GM19463 (cell line): ENCODE measurements at regions not wholly inside any gene's neighbourhood (a gene's known extent, or its start where the extent isn't known, plus 50 kb on each side); places are given as distances from the start of the nearest gene placed in this dataset.

Experiments
- ATAC-seq: cut with Tn5 transposase; IDR thresholded peaks from one replicate; pipeline ENCODE4 v1.9.1; 2021; ENCODE audit warnings: mild to moderate bottlenecking, moderate library complexity; ENCODE audit not compliant: unreplicated experiment

- no peak for ATAC-seq
Measured at GRCh38 chr15:35911052-35911777, 365.2 kb upstream of the DPH6 start.

DNA sequence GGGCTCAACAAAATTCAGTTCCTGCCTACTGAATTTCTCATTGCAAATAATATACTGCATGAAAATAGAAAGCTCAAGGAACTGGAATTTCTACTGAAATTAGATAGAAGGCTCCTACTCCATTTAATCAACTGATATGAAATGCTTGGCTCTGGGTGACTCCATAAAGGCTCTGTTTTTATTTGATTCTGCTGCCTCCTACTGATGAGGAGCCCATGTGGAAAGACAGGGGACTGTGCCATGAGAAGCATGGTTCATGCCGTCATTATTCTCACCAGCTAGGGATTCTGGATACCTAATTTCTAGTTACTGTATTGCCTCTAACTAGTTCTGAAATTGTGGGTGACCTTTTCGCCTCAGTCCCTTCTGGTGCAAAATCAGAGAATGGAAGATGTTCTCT, 366.2 kb upstream of the DPH6 start:
- no peak for ATAC-seq

DNA sequence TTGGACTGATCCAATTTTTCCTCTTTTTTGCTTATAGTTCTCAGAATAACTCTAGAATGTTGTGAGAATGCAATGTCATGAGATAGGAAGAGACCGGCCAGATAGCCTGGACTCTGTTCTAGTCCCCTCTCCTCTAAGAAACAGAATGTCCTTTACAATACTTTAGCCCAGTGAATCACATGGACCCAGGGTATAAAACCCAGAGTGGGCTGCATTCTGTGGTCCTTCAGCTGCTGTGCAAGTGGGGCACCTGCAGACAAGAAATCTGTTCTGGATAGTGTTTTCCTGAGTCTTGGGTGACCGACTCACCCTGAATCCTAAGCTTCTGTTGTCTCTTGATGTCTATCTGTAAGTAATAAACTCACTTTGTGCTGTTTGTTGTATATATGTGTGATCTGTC, 368.6 kb upstream of the DPH6 start:
- no peak for ATAC-seq

DNA sequence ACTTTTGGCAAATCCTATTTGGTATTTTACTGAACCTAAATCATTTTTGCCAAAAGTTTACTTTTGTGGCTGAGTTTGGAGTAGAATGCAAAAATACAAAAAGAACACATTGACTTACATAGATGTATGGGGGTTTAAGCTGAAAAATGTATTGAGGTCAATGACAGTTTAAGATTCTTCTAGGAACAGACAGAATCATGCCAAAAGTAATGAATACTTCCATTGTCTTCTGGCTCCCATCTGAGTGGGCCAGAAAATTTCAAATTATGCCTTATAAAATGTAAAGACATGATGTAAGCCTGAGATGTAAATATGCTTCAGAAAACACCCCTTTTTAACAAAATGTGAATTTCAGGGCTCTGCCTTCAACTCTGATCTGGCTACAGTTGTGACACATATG, 375.1 kb upstream of the DPH6 start:
- ATAC-seq = no peak

GRCh38 chr15:35925275-35926006, 379.5 kb upstream of the DPH6 start:
- no peak for ATAC-seq

DNA sequence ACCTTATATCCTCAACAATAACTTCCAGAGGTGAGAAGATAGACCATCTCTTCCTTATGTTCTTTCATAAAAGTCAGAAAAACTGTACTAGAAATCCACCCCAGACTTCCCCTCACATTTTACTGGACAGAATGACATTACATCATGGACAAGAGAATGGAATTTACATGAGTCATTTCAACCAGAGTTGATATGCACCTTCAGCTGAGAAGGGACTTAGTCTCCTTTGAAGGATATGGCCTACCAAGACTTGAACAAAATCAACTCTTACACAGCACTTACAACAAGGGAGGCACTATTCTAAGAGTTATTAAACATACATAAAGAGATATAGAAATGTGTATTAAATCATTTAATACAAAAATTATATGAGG, 380.0 kb upstream of the DPH6 start:
- ATAC-seq = no peak

- no peak for ATAC-seq
Measured at GRCh38 chr15:35928847-35929246, 382.9 kb upstream of the DPH6 start.

GRCh38 chr15:35929740-35930444, 383.9 kb upstream of the DPH6 start:
- peak; percentile 59 for ATAC-seq

DNA sequence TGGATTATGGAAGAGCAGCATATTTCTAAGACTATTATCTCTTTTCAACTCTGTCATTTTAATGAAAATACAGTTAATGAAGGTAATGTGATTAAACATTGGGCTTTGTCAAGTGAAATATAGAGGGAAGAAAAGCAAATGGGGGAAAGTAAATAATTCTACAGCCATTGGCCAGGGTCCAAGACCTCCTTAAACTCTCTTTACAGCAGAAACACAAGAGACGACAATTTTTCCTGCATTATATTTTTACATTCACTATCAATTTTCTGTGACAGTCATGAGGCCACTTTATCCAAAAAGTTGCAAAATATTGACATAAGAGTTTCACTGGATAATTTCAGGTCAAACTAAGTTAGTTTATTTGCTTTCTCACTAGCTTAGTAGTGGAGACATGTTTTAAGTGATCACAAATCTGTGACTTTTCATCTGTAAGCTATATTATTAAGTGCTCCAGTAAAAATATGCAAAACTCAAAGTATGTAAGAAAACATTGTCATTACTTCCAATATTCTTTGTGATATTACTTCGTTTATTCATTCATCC, 385.9 kb upstream of the DPH6 start:
- no peak for ATAC-seq

DNA sequence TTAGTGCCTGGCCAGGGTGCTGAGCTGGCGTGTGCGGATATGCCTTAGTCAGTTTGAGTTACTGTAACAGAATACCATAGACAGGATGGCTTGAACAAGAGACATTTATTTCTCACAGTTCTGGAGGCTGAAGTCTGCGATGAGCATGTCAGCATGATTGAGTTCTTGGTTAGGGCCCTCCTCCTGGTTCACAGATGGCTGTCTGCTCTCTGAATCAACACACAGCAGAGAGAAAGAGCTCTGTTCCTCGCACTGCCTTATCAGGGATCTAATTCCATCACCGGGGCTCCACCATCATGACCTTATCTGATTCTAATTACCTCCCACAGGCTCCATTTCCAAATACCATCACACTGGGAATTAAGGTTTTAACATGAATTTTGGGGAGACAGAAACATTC, 386.6 kb upstream of the DPH6 start:
- ATAC-seq = no peak

GRCh38 chr15:35933531-35933930, 387.6 kb upstream of the DPH6 start:
- no peak for ATAC-seq

DNA sequence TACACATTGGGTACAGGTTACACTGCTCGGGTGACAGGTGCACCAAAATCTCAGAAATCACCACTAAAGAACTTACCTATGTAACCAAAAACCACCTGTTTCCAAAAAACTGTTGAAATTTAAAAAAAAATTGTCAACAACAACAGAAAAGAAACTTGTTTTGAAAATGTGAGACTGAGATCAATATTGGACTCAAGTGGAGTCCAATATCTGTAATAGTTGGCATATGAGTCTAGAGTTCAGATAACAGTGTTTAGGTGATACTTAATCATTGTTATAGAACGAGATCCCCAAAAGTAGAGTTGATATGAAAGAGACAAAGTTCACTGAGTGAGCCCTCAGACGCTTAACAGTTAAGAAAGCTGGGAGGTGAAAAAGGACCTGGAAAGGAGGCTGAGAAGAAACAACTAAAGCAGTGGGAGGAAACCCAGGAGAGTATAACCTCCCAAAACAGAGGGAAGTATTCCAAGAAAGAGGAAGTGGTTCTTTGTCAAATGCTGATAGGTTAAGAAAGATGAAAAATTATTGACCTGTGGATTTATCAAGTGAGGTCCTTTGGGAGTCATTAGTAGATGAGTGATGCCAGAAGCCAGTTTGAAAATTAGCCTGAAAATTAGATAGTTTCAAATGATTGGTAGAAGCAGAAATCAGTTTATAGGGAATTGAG, 388.6 kb upstream of the DPH6 start:
- ATAC-seq = no peak

DNA sequence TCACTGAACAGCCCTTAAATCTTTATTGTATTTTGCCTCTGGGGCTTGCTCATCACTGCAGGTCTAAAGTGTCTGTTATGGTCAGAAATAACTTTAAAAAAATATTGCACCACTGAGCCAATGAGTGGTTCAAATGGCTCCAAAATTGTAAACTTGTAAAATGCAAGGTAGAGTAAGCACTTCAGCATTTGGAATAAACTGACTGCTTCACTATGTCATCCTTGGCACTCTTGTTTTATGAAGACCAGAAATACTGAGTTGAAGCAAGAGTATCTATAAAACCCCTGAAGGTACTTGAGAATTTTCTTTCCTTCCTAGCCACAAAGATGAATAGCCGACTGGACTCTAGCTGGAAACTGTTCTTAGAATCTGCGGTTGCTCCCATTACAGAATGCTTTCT, 390.3 kb upstream of the DPH6 start:
- no peak for ATAC-seq

DNA sequence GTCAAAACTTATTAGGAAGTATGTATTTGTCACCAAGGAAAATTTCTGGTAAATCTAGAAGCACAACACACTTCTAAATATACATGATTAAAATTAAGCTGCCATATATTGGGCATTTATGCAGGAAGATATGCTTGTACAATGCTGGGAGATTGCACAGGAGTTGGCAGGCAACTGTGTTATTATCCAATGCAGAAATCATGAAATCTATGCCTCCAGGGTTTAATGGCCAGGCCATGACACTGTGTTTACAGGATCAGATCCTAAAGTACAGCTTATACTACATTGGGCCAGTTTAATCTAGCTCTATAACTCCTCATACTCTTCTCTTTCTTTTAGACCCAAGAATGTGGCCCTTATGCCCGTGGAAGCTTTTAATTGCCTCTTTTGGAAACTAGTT, 391.4 kb upstream of the DPH6 start:
- no peak for ATAC-seq

GRCh38 chr15:35944945-35945585, 399.1 kb upstream of the DPH6 start:
- ATAC-seq = no peak

- ATAC-seq = no peak
Measured at GRCh38 chr15:35953424-35953823, 407.5 kb upstream of the DPH6 start.

DNA sequence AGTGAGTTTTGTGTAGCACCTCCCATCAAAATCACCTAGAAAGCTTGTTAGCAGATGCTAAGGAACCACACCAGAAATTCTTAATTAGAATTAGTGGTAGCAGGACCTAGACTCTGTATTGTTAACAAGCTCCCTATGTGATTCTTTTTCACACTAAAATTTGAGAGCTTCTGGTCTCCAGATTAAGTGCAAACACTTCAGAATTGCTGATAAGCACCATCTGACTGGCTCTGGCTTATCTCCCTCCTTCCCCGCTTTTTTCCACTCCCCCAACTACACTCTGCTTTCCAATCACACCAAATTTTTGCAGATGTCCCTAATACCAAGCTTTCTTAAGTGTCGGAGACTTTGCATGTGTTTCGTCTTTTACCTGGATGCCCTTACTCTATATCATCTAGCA, 410.1 kb upstream of the DPH6 start:
- ATAC-seq = no peak

GRCh38 chr15:35958021-35958420, 412.1 kb upstream of the DPH6 start:
- no peak for ATAC-seq

GRCh38 chr15:35958975-35959374, 413.0 kb upstream of the DPH6 start:
- no peak for ATAC-seq

GRCh38 chr15:35963326-35963725, 417.4 kb upstream of the DPH6 start:
- no peak for ATAC-seq

- no peak for ATAC-seq
Measured at GRCh38 chr15:35966781-35967180, 420.8 kb upstream of the DPH6 start.
